GM12872 (cell line): ENCODE measurements at regions not wholly inside any gene's neighbourhood (a gene's known extent, or its start where the extent isn't known, plus 50 kb on each side); places are given as distances from the start of the nearest gene placed in this dataset.

Source experiments
- CTCF ChIP-seq: IDR thresholded peaks from 3 replicates; pipeline ENCODE4 v1.5.1; 2011; ENCODE audit warnings: low read depth, mild to moderate bottlenecking, low read length, moderate library complexity; ENCODE audit not compliant: insufficient read depth

DNA sequence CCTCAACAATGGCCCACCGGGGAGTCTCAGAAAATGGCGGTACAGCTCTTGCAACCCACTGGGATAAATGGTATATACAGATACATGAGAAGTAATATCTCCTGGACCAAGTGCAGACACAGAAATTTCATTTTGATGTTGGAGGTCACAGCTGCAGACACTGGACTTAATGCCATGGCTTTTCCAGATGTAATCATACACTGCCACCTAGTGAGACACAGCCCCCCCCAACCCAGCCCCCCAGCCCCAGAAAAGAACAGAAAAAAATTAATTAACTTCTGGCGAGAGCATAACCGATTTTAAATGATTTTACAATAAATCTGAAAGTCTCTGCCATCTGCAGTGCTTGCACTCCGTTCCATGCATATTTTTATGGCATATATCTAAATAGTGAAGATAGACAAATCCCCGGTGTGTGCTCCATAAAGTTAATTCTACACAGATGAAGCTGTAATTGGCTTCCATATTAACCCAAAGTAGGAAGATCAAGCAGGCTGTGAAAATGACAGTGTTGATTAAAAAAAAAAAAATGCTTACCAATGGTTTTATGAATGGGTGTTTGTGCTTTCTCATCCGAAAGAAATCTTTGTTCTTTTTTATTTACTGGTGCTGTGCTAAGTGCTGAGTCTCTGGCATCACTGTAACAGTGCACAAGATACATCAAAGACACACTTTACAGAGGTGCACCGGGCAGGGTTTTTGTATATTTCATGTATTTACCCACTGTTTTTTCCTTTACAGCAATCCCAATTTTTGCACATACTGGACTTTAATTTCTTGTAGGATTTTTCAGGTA lies 804.1 kb downstream of the TFAP2A start:
- TF ChIP-seq CTCF: no peak

DNA sequence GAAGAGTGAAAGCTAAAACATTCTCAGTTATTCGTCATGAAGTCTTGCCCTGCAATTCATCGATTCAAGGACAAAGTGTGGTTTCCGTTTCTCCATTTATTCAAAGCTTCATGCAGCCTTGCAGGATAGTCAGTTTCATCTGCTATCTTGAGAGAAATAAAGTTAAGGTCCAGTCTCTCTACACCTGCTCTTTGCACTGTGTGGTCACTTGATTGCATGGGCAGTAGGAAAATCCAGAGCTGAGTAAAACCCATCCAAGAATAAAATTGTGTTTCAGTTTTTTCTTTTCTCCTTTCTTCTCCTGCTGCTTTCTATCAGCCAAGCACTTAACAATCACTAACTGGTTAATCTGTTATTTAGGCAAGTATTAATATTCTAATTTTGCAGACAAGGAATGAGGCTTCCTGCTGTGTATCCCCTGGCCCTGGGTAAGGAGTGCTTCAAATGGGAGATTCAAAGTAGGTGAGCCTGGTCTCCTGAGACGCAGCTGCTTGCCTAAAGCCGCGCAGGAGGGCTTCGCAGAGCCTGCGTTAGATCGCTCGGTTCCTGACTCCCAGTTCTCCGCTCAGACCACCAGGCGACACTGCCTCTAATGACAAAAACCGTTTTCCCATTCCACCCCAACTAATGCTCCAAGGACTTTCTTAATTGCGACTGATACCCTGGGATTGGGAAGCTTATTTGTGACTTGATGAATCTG lies 808.3 kb downstream of the TFAP2A start:
- TF ChIP-seq CTCF: no peak

GRCh38 chr6:9594746-9595145 lies 820.1 kb downstream of the TFAP2A start:
- no peak for TF ChIP-seq CTCF

- no peak for TF ChIP-seq CTCF
These were observed 821.3 kb downstream of the TFAP2A start for GRCh38 chr6:9593554-9593953.

- no peak for TF ChIP-seq CTCF
These were observed 831.0 kb downstream of the TFAP2A start for GRCh38 chr6:9583753-9584352.

DNA sequence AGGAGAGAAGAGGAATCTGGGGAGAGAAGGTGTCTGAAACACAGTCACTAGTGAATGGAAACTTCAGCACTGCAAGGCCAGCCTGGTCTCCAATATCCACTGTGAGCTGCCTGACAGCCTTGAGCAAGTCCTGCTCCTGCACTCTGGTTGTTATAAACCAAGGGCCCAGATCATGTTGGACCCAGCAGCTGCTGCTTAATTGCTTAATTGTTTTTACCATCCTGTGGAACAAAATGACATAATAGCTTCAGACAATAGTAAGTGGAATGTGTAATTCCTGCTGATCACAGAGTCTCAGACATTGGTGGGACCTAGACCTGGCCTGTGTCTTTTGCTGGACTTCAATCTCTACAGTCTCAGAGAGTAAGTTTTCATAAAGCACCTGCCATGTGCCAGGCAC lies 833.7 kb downstream of the TFAP2A start:
- TF ChIP-seq CTCF: no peak

- TF ChIP-seq CTCF: no peak
These were observed 838.4 kb downstream of the TFAP2A start for GRCh38 chr6:9576521-9576920.
